ENCODE measurements at regions not wholly inside any gene's neighbourhood (a gene's known extent, or its start where the extent isn't known, plus 50 kb on each side); places are given as distances from the start of the nearest gene placed in this dataset.

DNA sequence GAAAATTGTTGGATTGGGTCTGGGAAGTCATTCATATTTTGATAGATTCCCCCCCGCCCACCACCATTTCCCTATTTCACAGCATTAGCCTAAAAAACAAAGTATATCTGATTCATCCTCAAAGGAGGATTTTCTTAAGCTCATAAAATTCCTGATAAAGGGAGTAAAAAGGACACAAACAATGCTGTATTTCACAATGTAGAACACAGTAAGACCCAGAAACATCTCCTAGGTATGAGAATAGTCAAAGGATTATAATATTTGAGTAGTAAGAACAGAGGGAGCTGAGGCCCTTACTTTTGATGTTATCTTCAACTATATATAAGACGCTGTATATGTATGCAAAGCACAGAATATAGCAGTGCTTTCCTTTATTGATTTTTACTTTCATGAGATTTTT is 225.3 kb downstream of the TGFB2 start:
- no peak for TF ChIP-seq CTCF (IDR thresholded peaks at IDR 0.05 in 8 of 11, conservative IDR thresholded peaks at IDR 0.05 in 3 of 11)
- no peak for TF ChIP-seq POLR2AphosphoS5 (IDR thresholded peaks at IDR 0.05)
- TF ChIP-seq POLR2A (IDR thresholded peaks at IDR 0.05): no peak
- no peaks in the 10 kb centered on the region for H3K27me3 ChIP-seq (replicated peaks in 1 of 7)
- no peaks in the 10 kb centered on the region for H3K9me3 ChIP-seq
- H3K4me3 ChIP-seq: no peak overlapping the region
- no peak for DNase-seq
- H3K4me1 ChIP-seq: no peaks in the 10 kb centered on the region
- WGBS, 5 donors: 89 to 97% (median 94%) methylated on average over 2 of the region's 2 CpGs
- H3K27ac ChIP-seq: no peak overlapping the region
- intact Hi-C loops (cut with DNase I; ENCODE audit: low total_unique reads): no loop called here
- H3K36me3 ChIP-seq: no peaks in the 10 kb centered on the region

- no peak for TF ChIP-seq POLR2A (IDR thresholded peaks at IDR 0.05)
- no peak for TF ChIP-seq POLR2AphosphoS5 (IDR thresholded peaks at IDR 0.05)
- no peak for TF ChIP-seq CTCF (IDR thresholded peaks at IDR 0.05 in 8 of 11, conservative IDR thresholded peaks at IDR 0.05 in 3 of 11)
- no peak for DNase-seq
- no peak overlapping the region for H3K4me3 ChIP-seq
- no peaks in the 10 kb centered on the region for H3K36me3 ChIP-seq
- H3K9me3 ChIP-seq: no peaks in the 10 kb centered on the region
- H3K4me1 ChIP-seq: no peaks in the 10 kb centered on the region
- no peak overlapping the region for H3K27ac ChIP-seq
- H3K27me3 ChIP-seq (replicated peaks in 1 of 7): no peaks in the 10 kb centered on the region
- WGBS, 5 donors: 84 to 92% (median 89%) methylated on average over 6 of the region's 6 CpGs
- intact Hi-C loops (cut with DNase I; ENCODE audit: low total_unique reads): no loop called here
Observed at GRCh38 chr1:218571491-218571890, 226.4 kb downstream of the TGFB2 start.

- Histone ChIP-seq H3K4me3 (no peak overlapping the region), H3K27ac (no peak overlapping the region), H3K27me3 (replicated peaks in 1 of 7) (no peaks in the 10 kb centered on the region), H3K36me3 (no peaks in the 10 kb centered on the region), H3K4me1 (no peaks in the 10 kb centered on the region), H3K9me3 (no peaks in the 10 kb centered on the region)
- TF ChIP-seq CTCF (IDR thresholded peaks at IDR 0.05 in 8 of 11, conservative IDR thresholded peaks at IDR 0.05 in 3 of 11) (no peak), POLR2A (IDR thresholded peaks at IDR 0.05) (no peak), POLR2AphosphoS5 (IDR thresholded peaks at IDR 0.05) (no peak)
- 87 to 92% (median 88%) methylated on average over 4 of the region's 4 CpGs for WGBS, 5 donors
- intact Hi-C loops (cut with DNase I; ENCODE audit: low total_unique reads): no loop called here
- no peak for DNase-seq
Observed at GRCh38 chr1:218572050-218572449, 226.9 kb downstream of the TGFB2 start.

DNA sequence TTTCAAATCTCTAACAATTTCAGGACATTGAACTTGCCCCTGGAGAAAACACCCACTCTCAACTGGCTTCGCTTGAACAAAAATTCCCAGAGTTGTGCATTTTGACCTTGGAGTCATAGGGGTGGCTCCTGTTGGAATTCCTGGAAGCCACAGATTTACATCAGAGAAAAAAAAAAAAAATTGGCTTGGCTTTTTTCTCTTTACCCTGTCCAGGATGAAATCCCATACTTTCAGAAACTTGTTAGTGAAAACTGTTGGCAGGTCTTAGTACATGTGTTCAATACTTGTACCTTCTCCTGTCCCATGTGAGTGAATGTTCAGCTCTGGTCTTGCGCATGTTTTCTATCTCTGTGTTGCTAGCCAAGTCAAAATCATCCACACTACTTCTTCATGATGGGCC is 228.8 kb downstream of the TGFB2 start:
- no peak for DNase-seq
- H3K27me3 ChIP-seq (replicated peaks in 1 of 7): no peaks in the 10 kb centered on the region
- intact Hi-C loops (cut with DNase I; ENCODE audit: low total_unique reads): no loop called here
- no peaks in the 10 kb centered on the region for H3K9me3 ChIP-seq
- H3K27ac ChIP-seq: no peak overlapping the region
- 68 to 84% (median 80%) methylated on average over 2 of the region's 2 CpGs for WGBS, 5 donors
- H3K4me3 ChIP-seq: no peak overlapping the region
- H3K36me3 ChIP-seq: no peaks in the 10 kb centered on the region
- no peak for TF ChIP-seq CTCF (IDR thresholded peaks at IDR 0.05 in 8 of 11, conservative IDR thresholded peaks at IDR 0.05 in 3 of 11)
- TF ChIP-seq POLR2AphosphoS5 (IDR thresholded peaks at IDR 0.05): no peak
- TF ChIP-seq POLR2A (IDR thresholded peaks at IDR 0.05): no peak
- no peaks in the 10 kb centered on the region for H3K4me1 ChIP-seq
